HCT116 (cell line): ENCODE measurements at regions not wholly inside any gene's neighbourhood (a gene's known extent, or its start where the extent isn't known, plus 50 kb on each side); places are given as distances from the start of the nearest gene placed in this dataset.

Experiments used
- CEBPB ChIP-seq: IDR thresholded peaks from 2 replicates; pipeline ENCODE4 v1.6.1; 2012; ENCODE audit warnings: low read depth
- CTCF ChIP-seq, 3 experiments: fragments of 200-600 bp in 1 of 3; sonication (generic) in 1 of 3; IDR thresholded peaks in 2 of 3; conservative IDR thresholded peaks in 1 of 3; 2 replicates each; pipeline ENCODE4 v1.5.1; 2012 to 2017; ENCODE audit warnings: low read depth in 2 of 3, low read length in 2 of 3, antibody characterized with exemption in 1 of 3, borderline replicate concordance in 1 of 3, control low read depth in 1 of 3, mild to moderate bottlenecking in 1 of 3, mixed read lengths in 1 of 3, mixed run types in 1 of 3, moderate library complexity in 1 of 3; ENCODE audit not compliant: insufficient read depth in 1 of 3
- EGR1 ChIP-seq: IDR thresholded peaks from 2 replicates; pipeline ENCODE4 v1.6.1; 2012; ENCODE audit warnings: low read depth
- ELF1 ChIP-seq: IDR thresholded peaks from 2 replicates; pipeline ENCODE4 v1.6.1; 2012; ENCODE audit warnings: low read depth, borderline replicate concordance
- FOSL1 ChIP-seq: IDR thresholded peaks from 2 replicates; pipeline ENCODE4 v1.6.1; 2012; ENCODE audit warnings: low read depth
- POLR2A ChIP-seq: IDR thresholded peaks from 2 replicates; pipeline ENCODE4 v1.7.0; 2011; ENCODE audit warnings: borderline replicate concordance; ENCODE audit not compliant: insufficient read depth, insufficient read length; ENCODE audit errors: extremely low read depth
- POLR2AphosphoS5 ChIP-seq: IDR thresholded peaks from 2 replicates; pipeline ENCODE4 v1.6.1; 2011; ENCODE audit warnings: mild to moderate bottlenecking, low read depth, low read length, moderate library complexity
- RAD21 ChIP-seq: IDR thresholded peaks from 2 replicates; pipeline ENCODE4 v1.6.1; 2012; ENCODE audit warnings: low read depth, mild to moderate bottlenecking
- SP1 ChIP-seq: IDR thresholded peaks from 2 replicates; pipeline ENCODE4 v1.6.1; 2012; ENCODE audit warnings: low read depth

- TF ChIP-seq RAD21 (no peak), POLR2AphosphoS5 (no peak), CTCF (IDR thresholded peaks at IDR 0.05 in 2 of 3, conservative IDR thresholded peaks at IDR 0.05 in 1 of 3; ENCODE audit: borderline replicate concordance in 1 of 3, insufficient read depth in 1 of 3, low read depth in 2 of 3, low read length in 2 of 3) (no peak), ELF1 (no peak), EGR1 (no peak), FOSL1 (no peak), POLR2A (no peak), CEBPB (no peak), SP1 (no peak)
Observed at GRCh38 chr6:139426795-139427194, 52.3 kb upstream of the CITED2 start.
